Ascending aorta (tissue), 2 donors: ENCODE measurements at regions not wholly inside any gene's neighbourhood (a gene's known extent, or its start where the extent isn't known, plus 50 kb on each side); places are given as distances from the start of the nearest gene placed in this dataset.

Experiments used
- DNase-seq, 2 donors: peaks; one replicate each; pipeline ENCODE4 v3.0.0-alpha.2; 2019; ENCODE audit warnings: low spot score in 2 of 2
- H3K27ac ChIP-seq, 2 donors: fragments of 200-600 bp; sonication (generic); one replicate each; pipeline ENCODE4 v1.5.1; 2016 to 2017; ENCODE audit warnings: mild to moderate bottlenecking in 1 of 2
- H3K27me3 ChIP-seq: fragments of 200-600 bp; sonication (generic); one replicate; pipeline ENCODE4 v1.5.1; 2017
- H3K36me3 ChIP-seq, 2 donors: fragments of 200-600 bp; sonication (generic); one replicate each; pipeline ENCODE4 v1.5.1; 2016
- H3K4me1 ChIP-seq, 2 donors: fragments of 200-600 bp; sonication (generic); one replicate each; pipeline ENCODE4 v1.5.1; 2016 to 2017; ENCODE audit warnings: mild to moderate bottlenecking in 1 of 2
- H3K4me3 ChIP-seq, 2 donors: fragments of 200-600 bp; sonication (generic); one replicate each; pipeline ENCODE4 v1.5.1; 2016 to 2017; ENCODE audit warnings: mild to moderate bottlenecking in 1 of 2
- H3K9me3 ChIP-seq, 2 donors: fragments of 200-600 bp; sonication (generic); one replicate each; pipeline ENCODE4 v1.5.1; 2016
- intact Hi-C: fragments of 100-400 bp; cut with DNase I; formaldehyde crosslinking; loops from one replicate; pipeline ENCODE4 v1.15.1; 2023
- TF ChIP-seq, protein P1 (sequence below), 3 experiments: fragments of 200-600 bp in 2 of 3; fragments of 450-650 bp in 1 of 3; sonication (generic) in 2 of 3; IDR thresholded peaks; one replicate each; pipeline ENCODE4 v1.5.1; 2016 to 2019; ENCODE audit warnings: antibody characterized with exemption in 3 of 3, mild to moderate bottlenecking in 1 of 3, moderate library complexity in 1 of 3

- no peaks in the 10 kb centered on the region for H3K27me3 ChIP-seq
- no peaks in the 10 kb centered on the region for H3K4me1 ChIP-seq
- no peak overlapping the region for H3K27ac ChIP-seq
- peaks cover 0 to 2% of the 10 kb centered on the region in 2 donors for H3K9me3 ChIP-seq
- no peak for DNase-seq
- intact Hi-C loops: no loop called here
- TF ChIP-seq, protein P1, sequence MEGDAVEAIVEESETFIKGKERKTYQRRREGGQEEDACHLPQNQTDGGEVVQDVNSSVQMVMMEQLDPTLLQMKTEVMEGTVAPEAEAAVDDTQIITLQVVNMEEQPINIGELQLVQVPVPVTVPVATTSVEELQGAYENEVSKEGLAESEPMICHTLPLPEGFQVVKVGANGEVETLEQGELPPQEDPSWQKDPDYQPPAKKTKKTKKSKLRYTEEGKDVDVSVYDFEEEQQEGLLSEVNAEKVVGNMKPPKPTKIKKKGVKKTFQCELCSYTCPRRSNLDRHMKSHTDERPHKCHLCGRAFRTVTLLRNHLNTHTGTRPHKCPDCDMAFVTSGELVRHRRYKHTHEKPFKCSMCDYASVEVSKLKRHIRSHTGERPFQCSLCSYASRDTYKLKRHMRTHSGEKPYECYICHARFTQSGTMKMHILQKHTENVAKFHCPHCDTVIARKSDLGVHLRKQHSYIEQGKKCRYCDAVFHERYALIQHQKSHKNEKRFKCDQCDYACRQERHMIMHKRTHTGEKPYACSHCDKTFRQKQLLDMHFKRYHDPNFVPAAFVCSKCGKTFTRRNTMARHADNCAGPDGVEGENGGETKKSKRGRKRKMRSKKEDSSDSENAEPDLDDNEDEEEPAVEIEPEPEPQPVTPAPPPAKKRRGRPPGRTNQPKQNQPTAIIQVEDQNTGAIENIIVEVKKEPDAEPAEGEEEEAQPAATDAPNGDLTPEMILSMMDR (IDR thresholded peaks at IDR 0.05): no peak
- no peaks in the 10 kb centered on the region for H3K36me3 ChIP-seq
- no peak overlapping the region for H3K4me3 ChIP-seq
Measured at GRCh38 chr13:34278780-34279179, 460.8 kb downstream of the RFC3 start.

DNA sequence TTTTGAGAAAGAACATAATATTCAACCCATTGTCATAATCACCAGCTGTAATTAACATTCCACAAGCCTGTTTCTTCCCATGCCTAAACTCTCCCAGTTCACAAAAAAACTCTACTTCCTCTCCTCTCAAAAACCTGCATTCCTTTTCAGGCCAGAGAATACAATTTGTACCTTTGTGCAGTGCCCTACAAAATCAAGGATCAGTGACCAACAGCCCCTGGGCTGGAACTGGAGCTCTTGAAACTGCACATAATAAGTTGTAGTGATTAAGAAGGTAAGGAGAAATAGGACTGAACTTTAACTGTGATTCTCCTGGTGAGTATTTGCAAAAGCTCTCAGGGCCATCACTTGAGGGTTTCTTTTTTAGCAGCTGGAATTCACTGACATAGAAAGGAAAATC is 472.7 kb downstream of the RFC3 start:
- no peaks in the 10 kb centered on the region for H3K4me1 ChIP-seq
- H3K9me3 ChIP-seq: no peaks in the 10 kb centered on the region
- no peak overlapping the region for H3K4me3 ChIP-seq
- H3K36me3 ChIP-seq: no peaks in the 10 kb centered on the region
- TF ChIP-seq, protein P1 (IDR thresholded peaks at IDR 0.05): no peak
- intact Hi-C loops: no loop called here
- no peak overlapping the region for H3K27ac ChIP-seq
- no peak for DNase-seq
- no peaks in the 10 kb centered on the region for H3K27me3 ChIP-seq

DNA sequence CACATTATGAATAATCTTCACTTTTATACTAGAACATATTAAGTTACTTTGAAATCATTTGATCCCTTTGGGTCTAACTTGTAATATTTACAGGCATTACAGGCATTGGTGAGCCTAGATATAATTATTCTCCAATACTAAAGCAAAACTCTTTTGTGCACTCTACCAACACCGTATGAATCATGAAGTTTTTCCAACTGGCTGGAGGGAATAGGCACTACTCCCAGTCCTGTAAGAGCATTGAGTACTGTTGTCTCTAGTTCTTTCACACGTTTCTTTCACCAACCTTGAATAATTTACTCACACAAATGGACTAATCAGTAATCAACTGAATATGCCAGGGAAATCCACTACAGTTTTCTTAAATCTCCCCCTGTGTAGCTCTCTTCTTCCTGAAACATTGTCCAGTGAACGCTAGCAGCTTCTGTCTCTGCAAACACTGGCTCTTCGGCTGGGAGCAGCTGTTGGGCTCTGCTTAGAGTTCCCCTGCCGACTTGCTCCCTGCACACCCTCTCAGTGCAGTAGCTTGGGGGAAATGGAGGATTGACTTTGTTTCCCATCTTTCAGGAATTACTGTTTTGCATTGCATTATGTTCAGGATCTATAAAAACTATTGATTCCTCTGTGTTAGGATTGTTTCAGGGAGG is 476.7 kb downstream of the RFC3 start:
- H3K27me3 ChIP-seq: no peaks in the 10 kb centered on the region
- TF ChIP-seq, protein P1 (IDR thresholded peaks at IDR 0.05): no peak
- no peak overlapping the region for H3K4me3 ChIP-seq
- H3K4me1 ChIP-seq: no peaks in the 10 kb centered on the region
- DNase-seq: no peak
- H3K27ac ChIP-seq: no peak overlapping the region
- H3K9me3 ChIP-seq: no peaks in the 10 kb centered on the region
- H3K36me3 ChIP-seq: no peaks in the 10 kb centered on the region
- intact Hi-C loops: no loop called here

GRCh38 chr13:34300559-34300958 is 482.6 kb downstream of the RFC3 start:
- intact Hi-C loops: no loop called here
- H3K27me3 ChIP-seq: no peaks in the 10 kb centered on the region
- H3K27ac ChIP-seq: no peak overlapping the region
- TF ChIP-seq, protein P1 (IDR thresholded peaks at IDR 0.05): no peak
- no peaks in the 10 kb centered on the region for H3K36me3 ChIP-seq
- H3K4me3 ChIP-seq: no peak overlapping the region
- no peak for DNase-seq
- no peaks in the 10 kb centered on the region for H3K4me1 ChIP-seq
- H3K9me3 ChIP-seq: peaks cover 0 to 8% of the 10 kb centered on the region in 2 donors

GRCh38 chr13:34302596-34302995 is 484.6 kb downstream of the RFC3 start:
- no peak for DNase-seq
- TF ChIP-seq, protein P1 (IDR thresholded peaks at IDR 0.05): no peak
- Histone ChIP-seq H3K27ac (no peak overlapping the region), H3K4me3 (no peak overlapping the region), H3K4me1 (no peaks in the 10 kb centered on the region), H3K27me3 (no peaks in the 10 kb centered on the region), H3K9me3 (peaks cover 0 to 8% of the 10 kb centered on the region in 2 donors), H3K36me3 (no peaks in the 10 kb centered on the region)
- intact Hi-C loops: no loop called here

DNA sequence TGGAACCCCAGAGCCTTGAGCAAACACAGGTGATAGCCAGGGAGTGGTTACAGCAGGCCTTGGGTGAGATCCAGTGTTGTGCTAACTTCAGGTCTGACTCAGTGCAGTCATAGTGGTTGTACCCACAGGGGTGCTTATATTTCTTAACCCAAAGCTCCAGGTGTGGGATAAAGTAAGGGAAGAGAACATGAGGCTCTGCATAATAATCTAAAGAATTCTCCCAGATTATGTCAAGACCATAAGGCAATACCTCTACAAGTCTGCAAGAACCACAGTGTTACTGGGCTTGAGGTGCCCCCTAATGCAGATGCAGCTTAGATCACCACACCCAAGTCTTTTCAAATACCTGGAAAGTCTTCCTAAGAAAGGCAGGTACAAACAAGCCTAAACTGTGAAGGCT is 485.4 kb downstream of the RFC3 start:
- TF ChIP-seq, protein P1 (IDR thresholded peaks at IDR 0.05): no peak
- Histone ChIP-seq H3K27ac (no peak overlapping the region), H3K4me3 (no peak overlapping the region), H3K4me1 (no peaks in the 10 kb centered on the region), H3K9me3 (peaks cover 0 to 8% of the 10 kb centered on the region in 2 donors), H3K36me3 (no peaks in the 10 kb centered on the region), H3K27me3 (no peaks in the 10 kb centered on the region)
- no peak for DNase-seq
- intact Hi-C loops: no loop called here
